ENCODE measurements at regions not wholly inside any gene's neighbourhood (a gene's known extent, or its start where the extent isn't known, plus 50 kb on each side); places are given as distances from the start of the nearest gene placed in this dataset.

DNA sequence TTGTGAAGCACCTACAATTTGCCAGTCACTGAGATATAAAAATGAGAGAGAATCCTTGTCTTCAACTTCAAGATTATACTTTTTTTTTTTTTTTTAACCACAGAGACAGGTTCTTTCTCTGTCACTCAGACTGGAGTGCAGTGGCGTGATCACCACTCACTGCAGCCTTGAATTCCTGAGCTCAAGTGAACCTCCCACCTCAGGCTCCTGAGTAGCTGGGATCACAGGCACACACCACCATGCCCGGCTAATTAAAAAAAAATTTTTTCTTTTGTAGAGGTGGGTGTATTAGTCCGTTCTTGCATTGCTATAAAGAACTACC is 51.6 kb upstream of the PMEPA1 start:
- TF ChIP-seq, protein P1, sequence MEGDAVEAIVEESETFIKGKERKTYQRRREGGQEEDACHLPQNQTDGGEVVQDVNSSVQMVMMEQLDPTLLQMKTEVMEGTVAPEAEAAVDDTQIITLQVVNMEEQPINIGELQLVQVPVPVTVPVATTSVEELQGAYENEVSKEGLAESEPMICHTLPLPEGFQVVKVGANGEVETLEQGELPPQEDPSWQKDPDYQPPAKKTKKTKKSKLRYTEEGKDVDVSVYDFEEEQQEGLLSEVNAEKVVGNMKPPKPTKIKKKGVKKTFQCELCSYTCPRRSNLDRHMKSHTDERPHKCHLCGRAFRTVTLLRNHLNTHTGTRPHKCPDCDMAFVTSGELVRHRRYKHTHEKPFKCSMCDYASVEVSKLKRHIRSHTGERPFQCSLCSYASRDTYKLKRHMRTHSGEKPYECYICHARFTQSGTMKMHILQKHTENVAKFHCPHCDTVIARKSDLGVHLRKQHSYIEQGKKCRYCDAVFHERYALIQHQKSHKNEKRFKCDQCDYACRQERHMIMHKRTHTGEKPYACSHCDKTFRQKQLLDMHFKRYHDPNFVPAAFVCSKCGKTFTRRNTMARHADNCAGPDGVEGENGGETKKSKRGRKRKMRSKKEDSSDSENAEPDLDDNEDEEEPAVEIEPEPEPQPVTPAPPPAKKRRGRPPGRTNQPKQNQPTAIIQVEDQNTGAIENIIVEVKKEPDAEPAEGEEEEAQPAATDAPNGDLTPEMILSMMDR (IDR thresholded peaks at IDR 0.05): no peak
- TF ChIP-seq POLR2A (IDR thresholded peaks at IDR 0.05): no peak
